DND-41 (cell line): ENCODE measurements at regions not wholly inside any gene's neighbourhood (a gene's known extent, or its start where the extent isn't known, plus 50 kb on each side); places are given as distances from the start of the nearest gene placed in this dataset.

ENCODE experiments used
- EZH2 ChIP-seq: IDR thresholded peaks from 3 replicates; pipeline ENCODE4 v1.6.1; 2012; ENCODE audit warnings: borderline replicate concordance, low read depth, mild to moderate bottlenecking, moderate library complexity, low read length, inconsistent platforms; ENCODE audit not compliant: severe bottlenecking
- TF ChIP-seq, protein P1 (sequence below): IDR thresholded peaks from 2 replicates; pipeline ENCODE4 v1.5.1; 2012; ENCODE audit warnings: borderline replicate concordance, low read length, moderate library complexity, mild to moderate bottlenecking; ENCODE audit not compliant: poor library complexity, severe bottlenecking; ENCODE audit errors: extremely low read depth

DNA sequence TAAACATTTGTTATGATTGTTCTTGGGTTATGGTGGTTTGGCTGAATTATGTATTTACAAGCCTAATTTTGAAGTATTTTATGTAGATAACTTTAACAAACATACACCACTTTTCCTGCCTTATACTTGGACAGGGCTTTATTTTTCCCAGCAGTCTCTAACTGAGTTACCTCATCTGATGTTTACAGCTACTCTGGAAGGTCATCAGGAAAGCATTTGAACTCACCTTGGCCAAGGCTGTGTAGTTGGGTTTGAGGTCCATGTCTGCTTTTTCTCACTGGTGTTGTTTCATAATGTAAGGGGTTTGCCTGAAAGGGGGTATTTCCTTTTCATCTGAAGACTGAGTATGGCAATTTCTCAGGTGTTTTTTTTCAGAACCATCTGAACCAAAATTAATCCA is 193.5 kb downstream of the RWDD3 start:
- TF ChIP-seq, protein P1, sequence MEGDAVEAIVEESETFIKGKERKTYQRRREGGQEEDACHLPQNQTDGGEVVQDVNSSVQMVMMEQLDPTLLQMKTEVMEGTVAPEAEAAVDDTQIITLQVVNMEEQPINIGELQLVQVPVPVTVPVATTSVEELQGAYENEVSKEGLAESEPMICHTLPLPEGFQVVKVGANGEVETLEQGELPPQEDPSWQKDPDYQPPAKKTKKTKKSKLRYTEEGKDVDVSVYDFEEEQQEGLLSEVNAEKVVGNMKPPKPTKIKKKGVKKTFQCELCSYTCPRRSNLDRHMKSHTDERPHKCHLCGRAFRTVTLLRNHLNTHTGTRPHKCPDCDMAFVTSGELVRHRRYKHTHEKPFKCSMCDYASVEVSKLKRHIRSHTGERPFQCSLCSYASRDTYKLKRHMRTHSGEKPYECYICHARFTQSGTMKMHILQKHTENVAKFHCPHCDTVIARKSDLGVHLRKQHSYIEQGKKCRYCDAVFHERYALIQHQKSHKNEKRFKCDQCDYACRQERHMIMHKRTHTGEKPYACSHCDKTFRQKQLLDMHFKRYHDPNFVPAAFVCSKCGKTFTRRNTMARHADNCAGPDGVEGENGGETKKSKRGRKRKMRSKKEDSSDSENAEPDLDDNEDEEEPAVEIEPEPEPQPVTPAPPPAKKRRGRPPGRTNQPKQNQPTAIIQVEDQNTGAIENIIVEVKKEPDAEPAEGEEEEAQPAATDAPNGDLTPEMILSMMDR, result no peak
- TF ChIP-seq EZH2, result no peak
